ENCODE measurements at regions not wholly inside any gene's neighbourhood (a gene's known extent, or its start where the extent isn't known, plus 50 kb on each side); places are given as distances from the start of the nearest gene placed in this dataset.
"Not testable (repeated sequence)": the region's sequence is repeated elsewhere in the genome, so short reads cannot be mapped to it uniquely, and the experiment has no call there.

GRCh38 chr12:73585136-73585535 lies 952.5 kb upstream of the ATXN7L3B start:
- DNase-seq = no peak

- no peak for DNase-seq
Measured at GRCh38 chr12:73589220-73589619, 948.4 kb upstream of the ATXN7L3B start.

- DNase-seq = no peak
Measured at GRCh38 chr12:73598626-73599025, 939.0 kb upstream of the ATXN7L3B start.

- no peak for DNase-seq
Measured at GRCh38 chr12:73599268-73599667, 938.4 kb upstream of the ATXN7L3B start.

GRCh38 chr12:73605925-73606324 lies 931.7 kb upstream of the ATXN7L3B start:
- not testable (repeated sequence) for DNase-seq

- no peak for DNase-seq
Measured at GRCh38 chr12:73612551-73612950, 925.1 kb upstream of the ATXN7L3B start.

- no peak for DNase-seq
Measured at GRCh38 chr12:73623421-73623820, 914.2 kb upstream of the ATXN7L3B start.

- DNase-seq = no peak
Measured at GRCh38 chr12:73625226-73625625, 912.4 kb upstream of the ATXN7L3B start.

GRCh38 chr12:73629171-73629570 lies 908.5 kb upstream of the ATXN7L3B start:
- no peak for DNase-seq

- no peak for DNase-seq
Measured at GRCh38 chr12:73629893-73630831, 907.5 kb upstream of the ATXN7L3B start.

- DNase-seq = no peak
Measured at GRCh38 chr12:73632191-73632590, 905.4 kb upstream of the ATXN7L3B start.

- DNase-seq = no peak
Measured at GRCh38 chr12:73632661-73633060, 905.0 kb upstream of the ATXN7L3B start.

GRCh38 chr12:73639397-73639796 lies 898.2 kb upstream of the ATXN7L3B start:
- not testable (repeated sequence) for DNase-seq

- no peak for DNase-seq
Measured at GRCh38 chr12:73656375-73656774, 881.3 kb upstream of the ATXN7L3B start.

GRCh38 chr12:73659802-73660201 lies 877.8 kb upstream of the ATXN7L3B start:
- DNase-seq = no peak

- no peak for DNase-seq
Measured at GRCh38 chr12:73665193-73665592, 872.4 kb upstream of the ATXN7L3B start.

GRCh38 chr12:73671550-73671949 lies 866.1 kb upstream of the ATXN7L3B start:
- not testable (repeated sequence) for DNase-seq

GRCh38 chr12:73677520-73678291 lies 859.9 kb upstream of the ATXN7L3B start:
- no peak for DNase-seq

GRCh38 chr12:73678335-73678734 lies 859.3 kb upstream of the ATXN7L3B start:
- no peak for DNase-seq

GRCh38 chr12:73699318-73699717 lies 838.3 kb upstream of the ATXN7L3B start:
- no peak for DNase-seq

- DNase-seq = no peak
Measured at GRCh38 chr12:73714655-73715054, 823.0 kb upstream of the ATXN7L3B start.

- DNase-seq = not testable (repeated sequence)
Measured at GRCh38 chr12:73716143-73716542, 821.5 kb upstream of the ATXN7L3B start.

GRCh38 chr12:73719223-73719622 lies 818.4 kb upstream of the ATXN7L3B start:
- no peak for DNase-seq

GRCh38 chr12:73726881-73727280 lies 810.8 kb upstream of the ATXN7L3B start:
- DNase-seq = peak; percentile 16
